ENCODE measurements at regions not wholly inside any gene's neighbourhood (a gene's known extent, or its start where the extent isn't known, plus 50 kb on each side); places are given as distances from the start of the nearest gene placed in this dataset.

DNA sequence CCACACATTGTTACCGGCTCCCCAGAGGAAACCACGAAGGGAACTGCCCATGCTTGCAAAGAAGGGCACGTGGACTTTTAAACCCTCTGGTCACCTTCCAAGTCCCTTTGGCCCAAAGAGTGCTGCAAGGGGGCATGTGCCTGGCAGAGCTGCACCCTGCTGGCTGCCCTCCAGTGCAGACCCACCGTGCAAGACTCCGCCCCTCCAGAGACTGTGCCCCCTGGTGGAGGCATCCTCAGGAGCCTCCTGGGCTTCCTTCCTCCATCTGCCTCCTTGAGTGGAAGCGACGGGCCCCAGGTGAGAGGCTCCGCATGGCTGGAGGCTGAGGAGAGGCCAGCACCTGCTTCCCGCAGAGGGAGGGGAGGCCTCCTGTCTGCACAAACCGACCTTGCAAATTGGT is 100.6 kb downstream of the CRYAA start:
- TF ChIP-seq, protein P1, sequence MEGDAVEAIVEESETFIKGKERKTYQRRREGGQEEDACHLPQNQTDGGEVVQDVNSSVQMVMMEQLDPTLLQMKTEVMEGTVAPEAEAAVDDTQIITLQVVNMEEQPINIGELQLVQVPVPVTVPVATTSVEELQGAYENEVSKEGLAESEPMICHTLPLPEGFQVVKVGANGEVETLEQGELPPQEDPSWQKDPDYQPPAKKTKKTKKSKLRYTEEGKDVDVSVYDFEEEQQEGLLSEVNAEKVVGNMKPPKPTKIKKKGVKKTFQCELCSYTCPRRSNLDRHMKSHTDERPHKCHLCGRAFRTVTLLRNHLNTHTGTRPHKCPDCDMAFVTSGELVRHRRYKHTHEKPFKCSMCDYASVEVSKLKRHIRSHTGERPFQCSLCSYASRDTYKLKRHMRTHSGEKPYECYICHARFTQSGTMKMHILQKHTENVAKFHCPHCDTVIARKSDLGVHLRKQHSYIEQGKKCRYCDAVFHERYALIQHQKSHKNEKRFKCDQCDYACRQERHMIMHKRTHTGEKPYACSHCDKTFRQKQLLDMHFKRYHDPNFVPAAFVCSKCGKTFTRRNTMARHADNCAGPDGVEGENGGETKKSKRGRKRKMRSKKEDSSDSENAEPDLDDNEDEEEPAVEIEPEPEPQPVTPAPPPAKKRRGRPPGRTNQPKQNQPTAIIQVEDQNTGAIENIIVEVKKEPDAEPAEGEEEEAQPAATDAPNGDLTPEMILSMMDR (IDR thresholded peaks at IDR 0.05; ENCODE audit: low read depth, low read length) = peak; percentile 47
- no peak for TF ChIP-seq EZH2phosphoT487 (IDR thresholded peaks at IDR 0.05; ENCODE audit: low read depth)
